ENCODE measurements at regions not wholly inside any gene's neighbourhood (a gene's known extent, or its start where the extent isn't known, plus 50 kb on each side); places are given as distances from the start of the nearest gene placed in this dataset.

- H2AFZ ChIP-seq (ENCODE audit: control insufficient read depth, low read length), result no peak overlapping the region
- TF ChIP-seq CTCF (optimal IDR thresholded peaks at IDR 0.05 in 1 of 3, IDR thresholded peaks at IDR 0.05 in 1 of 3, conservative IDR thresholded peaks at IDR 0.05 in 1 of 3; ENCODE audit: extremely low read depth in 1 of 3, insufficient read depth in 2 of 3, low read length in 3 of 3) (no peak), EZH2 (IDR thresholded peaks at IDR 0.05; ENCODE audit: low read length) (no peak)
Observed at GRCh38 chr2:42110641-42111322, 58.4 kb upstream of the EML4 start.

GRCh38 chr2:42112418-42112817 lies 56.7 kb upstream of the EML4 start:
- DNase-seq (ENCODE audit: low read depth, low spot score), result no peak
- Histone ChIP-seq H3K9me3 (ENCODE audit: control insufficient read depth, low read depth, low read length) (no peaks in the 10 kb centered on the region), H3K4me3 (ENCODE audit: control insufficient read depth in 2 of 3, extremely low read depth in 1 of 3, insufficient read depth in 2 of 3, low read depth in 1 of 3, low read length in 3 of 3) (no peak overlapping the region), H3K27ac (ENCODE audit: control insufficient read depth, insufficient read depth, low read length) (no peak overlapping the region), H2AFZ (ENCODE audit: control insufficient read depth, low read length) (no peak overlapping the region), H3K9ac (ENCODE audit: control insufficient read depth, extremely low read depth, insufficient read depth, low read length) (no peak overlapping the region), H3K9me1 (ENCODE audit: control insufficient read depth, extremely low read depth, insufficient read depth, low read length) (no peaks in the 10 kb centered on the region), H3K4me1 (ENCODE audit: control insufficient read depth, extremely low read depth, insufficient read depth, low read length) (no peaks in the 10 kb centered on the region), H3K4me2 (ENCODE audit: control insufficient read depth, extremely low read depth, insufficient read depth, low read depth, low read length) (no peak overlapping the region), H3K79me2 (ENCODE audit: control insufficient read depth, insufficient read depth, low read length) (no peaks in the 10 kb centered on the region), H3K27me3 (ENCODE audit: control insufficient read depth, extremely low read depth, insufficient read depth, low read length) (no peaks in the 10 kb centered on the region), H3K36me3 (ENCODE audit: control insufficient read depth in 2 of 2, extremely low read depth in 1 of 2, insufficient read depth in 2 of 2, low read length in 2 of 2) (no peaks in the 10 kb centered on the region), H4K20me1 (ENCODE audit: control insufficient read depth, extremely low read depth, insufficient read depth, low read length) (no peaks in the 10 kb centered on the region)
- dilution Hi-C loops (cut with MboI; ENCODE audit: extremely low pct_ligation_motif_present, low sequenced_read_pairs), result no loop called here
- TF ChIP-seq EZH2 (IDR thresholded peaks at IDR 0.05; ENCODE audit: low read length), result no peak
- FAIRE-seq, result no peak

More at GRCh38 chr2:42110641-42111322, 58.4 kb upstream of the EML4 start:
- Histone ChIP-seq H3K9ac (ENCODE audit: control insufficient read depth, extremely low read depth, insufficient read depth, low read length) (no peak overlapping the region), H3K36me3 (ENCODE audit: control insufficient read depth in 2 of 2, extremely low read depth in 1 of 2, insufficient read depth in 2 of 2, low read length in 2 of 2) (no peaks in the 10 kb centered on the region), H3K9me1 (ENCODE audit: control insufficient read depth, extremely low read depth, insufficient read depth, low read length) (no peaks in the 10 kb centered on the region), H3K27ac (ENCODE audit: control insufficient read depth, insufficient read depth, low read length) (no peak overlapping the region), H3K9me3 (ENCODE audit: control insufficient read depth, low read depth, low read length) (no peaks in the 10 kb centered on the region), H3K79me2 (ENCODE audit: control insufficient read depth, insufficient read depth, low read length) (no peaks in the 10 kb centered on the region), H3K27me3 (ENCODE audit: control insufficient read depth, extremely low read depth, insufficient read depth, low read length) (no peaks in the 10 kb centered on the region), H3K4me1 (ENCODE audit: control insufficient read depth, extremely low read depth, insufficient read depth, low read length) (no peaks in the 10 kb centered on the region), H3K4me3 (ENCODE audit: control insufficient read depth in 2 of 3, extremely low read depth in 1 of 3, insufficient read depth in 2 of 3, low read depth in 1 of 3, low read length in 3 of 3) (no peak overlapping the region), H4K20me1 (ENCODE audit: control insufficient read depth, extremely low read depth, insufficient read depth, low read length) (no peaks in the 10 kb centered on the region), H3K4me2 (ENCODE audit: control insufficient read depth, extremely low read depth, insufficient read depth, low read depth, low read length) (no peak overlapping the region)
- dilution Hi-C loops (cut with MboI; ENCODE audit: extremely low pct_ligation_motif_present, low sequenced_read_pairs), result no loop called here
- no peak for FAIRE-seq
- DNase-seq (ENCODE audit: low read depth, low spot score), result no peak

- H3K4me1 ChIP-seq (ENCODE audit: control insufficient read depth, extremely low read depth, insufficient read depth, low read length), result peaks cover 4% of the 10 kb centered on the region
- H3K4me2 ChIP-seq (ENCODE audit: control insufficient read depth, extremely low read depth, insufficient read depth, low read depth, low read length), result no peak overlapping the region
- H3K4me3 ChIP-seq (ENCODE audit: control insufficient read depth in 2 of 3, extremely low read depth in 1 of 3, insufficient read depth in 2 of 3, low read depth in 1 of 3, low read length in 3 of 3), result no peak overlapping the region
- no peaks in the 10 kb centered on the region for H4K20me1 ChIP-seq (ENCODE audit: control insufficient read depth, extremely low read depth, insufficient read depth, low read length)
- TF ChIP-seq CTCF (optimal IDR thresholded peaks at IDR 0.05 in 1 of 3, IDR thresholded peaks at IDR 0.05 in 1 of 3, conservative IDR thresholded peaks at IDR 0.05 in 1 of 3; ENCODE audit: extremely low read depth in 1 of 3, insufficient read depth in 2 of 3, low read length in 3 of 3) (no peak), EZH2 (IDR thresholded peaks at IDR 0.05; ENCODE audit: low read length) (no peak)
- H3K27ac ChIP-seq (ENCODE audit: control insufficient read depth, insufficient read depth, low read length), result no peak overlapping the region
- no peaks in the 10 kb centered on the region for H3K27me3 ChIP-seq (ENCODE audit: control insufficient read depth, extremely low read depth, insufficient read depth, low read length)
- H2AFZ ChIP-seq (ENCODE audit: control insufficient read depth, low read length), result no peak overlapping the region
- DNase-seq (ENCODE audit: low read depth, low spot score), result no peak
- no peaks in the 10 kb centered on the region for H3K36me3 ChIP-seq (ENCODE audit: control insufficient read depth in 2 of 2, extremely low read depth in 1 of 2, insufficient read depth in 2 of 2, low read length in 2 of 2)
- no peaks in the 10 kb centered on the region for H3K9me3 ChIP-seq (ENCODE audit: control insufficient read depth, low read depth, low read length)
- no peak for FAIRE-seq
- H3K9me1 ChIP-seq (ENCODE audit: control insufficient read depth, extremely low read depth, insufficient read depth, low read length), result no peaks in the 10 kb centered on the region
- no peak overlapping the region for H3K9ac ChIP-seq (ENCODE audit: control insufficient read depth, extremely low read depth, insufficient read depth, low read length)
- dilution Hi-C loops (cut with MboI; ENCODE audit: extremely low pct_ligation_motif_present, low sequenced_read_pairs), result no loop called here
- H3K79me2 ChIP-seq (ENCODE audit: control insufficient read depth, insufficient read depth, low read length), result no peaks in the 10 kb centered on the region
Observed at GRCh38 chr2:42113452-42113851, 55.7 kb upstream of the EML4 start.
